ENCODE measurements at regions not wholly inside any gene's neighbourhood (a gene's known extent, or its start where the extent isn't known, plus 50 kb on each side); places are given as distances from the start of the nearest gene placed in this dataset.

DNA sequence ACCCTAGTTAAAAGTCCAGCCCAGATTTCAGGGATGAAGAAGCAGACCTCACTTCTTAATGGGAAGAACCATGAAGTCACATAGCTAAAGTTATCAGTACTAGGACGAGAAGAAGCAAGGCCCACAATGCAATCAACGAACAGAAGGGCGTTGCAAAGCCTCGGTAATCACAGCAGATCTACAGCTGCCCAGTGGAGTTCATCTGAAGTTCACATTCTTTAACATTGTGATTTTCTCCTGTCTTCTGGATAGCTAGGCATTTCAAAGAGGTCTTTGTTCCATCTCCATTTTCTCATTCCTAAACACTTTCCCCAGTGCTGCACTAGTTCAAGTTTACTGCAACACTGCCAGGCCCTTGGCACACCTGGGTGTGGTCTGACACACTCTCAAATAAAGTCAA lies 226.7 kb upstream of the N4BP1 start:
- no peak for TF ChIP-seq CTCF (IDR thresholded peaks at IDR 0.05)
- TF ChIP-seq POLR2A (IDR thresholded peaks at IDR 0.05) = no peak

Data from ovary (tissue), 3 donors.